SJCRH30 (cell line): ENCODE measurements at regions not wholly inside any gene's neighbourhood (a gene's known extent, or its start where the extent isn't known, plus 50 kb on each side); places are given as distances from the start of the nearest gene placed in this dataset.

Experiments
- DNase-seq, 2 experiments: peaks; one replicate each; pipeline ENCODE4 v3.0.0-alpha.2; 2015 to 2020
- H3K27ac ChIP-seq: fragments of 250-450 bp; sonication (Bioruptor Pico); 2 replicates; pipeline ENCODE4 v1.5.1; 2020; ENCODE audit warnings: mild to moderate bottlenecking, moderate library complexity
- H3K27me3 ChIP-seq: fragments of 250-450 bp; sonication (Bioruptor Pico); 2 replicates; pipeline ENCODE4 v1.5.1; 2020; ENCODE audit warnings: mild to moderate bottlenecking, moderate library complexity
- H3K36me3 ChIP-seq: fragments of 250-450 bp; sonication (Bioruptor Pico); 2 replicates; pipeline ENCODE4 v1.5.1; 2020; ENCODE audit warnings: mild to moderate bottlenecking, moderate library complexity
- H3K4me1 ChIP-seq: fragments of 250-450 bp; sonication (Bioruptor Pico); 2 replicates; pipeline ENCODE4 v1.5.1; 2020; ENCODE audit warnings: mild to moderate bottlenecking, moderate library complexity
- H3K4me3 ChIP-seq: fragments of 250-450 bp; sonication (Bioruptor Pico); 2 replicates; pipeline ENCODE4 v1.5.1; 2020; ENCODE audit warnings: mild to moderate bottlenecking, moderate library complexity
- H3K9me3 ChIP-seq: fragments of 250-450 bp; sonication (Bioruptor Pico); replicated peaks from 2 replicates; pipeline ENCODE4 v1.5.1; 2020; ENCODE audit warnings: mild to moderate bottlenecking, moderate library complexity

DNA sequence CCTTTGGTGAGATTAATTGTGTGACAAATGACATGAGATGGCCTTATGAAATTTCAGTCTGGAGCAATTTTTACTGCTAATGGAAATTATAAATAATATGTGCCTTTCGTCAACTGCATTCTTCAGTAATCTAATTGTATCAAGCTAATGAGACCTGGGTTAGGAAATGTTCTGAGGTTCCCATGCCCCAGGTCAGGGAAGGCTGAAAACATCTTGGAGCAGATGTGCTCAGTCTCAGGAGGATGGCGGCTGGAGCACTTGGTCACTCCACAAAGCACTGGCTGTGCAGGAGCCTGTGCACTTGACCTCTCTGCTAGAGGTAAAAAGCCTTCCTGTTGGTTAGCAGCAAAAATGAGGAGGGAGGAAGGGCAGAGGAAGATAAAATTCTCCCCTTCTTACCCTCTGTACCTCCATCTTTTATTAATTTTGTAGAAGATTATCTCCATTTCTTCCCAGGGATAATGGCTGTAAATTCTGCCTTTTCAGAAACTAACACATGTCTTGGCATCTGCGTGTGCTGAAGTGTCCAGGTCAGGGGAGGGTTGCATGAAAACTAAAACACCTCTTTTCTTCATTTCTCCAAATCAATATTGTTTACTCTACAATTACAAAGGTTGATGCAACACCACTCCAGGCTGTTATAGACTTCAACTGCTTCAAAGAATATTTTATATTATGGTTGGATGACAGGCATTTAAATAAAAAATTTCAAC is 1606.4 kb upstream of the ACVR2A start:
- Histone ChIP-seq H3K36me3 (no peaks in the 10 kb centered on the region), H3K27ac (no peak overlapping the region), H3K9me3 (no peaks in the 10 kb centered on the region), H3K27me3 (no peaks in the 10 kb centered on the region), H3K4me1 (peaks cover 23% of the 10 kb centered on the region), H3K4me3 (no peak overlapping the region)
- no peak for DNase-seq

DNA sequence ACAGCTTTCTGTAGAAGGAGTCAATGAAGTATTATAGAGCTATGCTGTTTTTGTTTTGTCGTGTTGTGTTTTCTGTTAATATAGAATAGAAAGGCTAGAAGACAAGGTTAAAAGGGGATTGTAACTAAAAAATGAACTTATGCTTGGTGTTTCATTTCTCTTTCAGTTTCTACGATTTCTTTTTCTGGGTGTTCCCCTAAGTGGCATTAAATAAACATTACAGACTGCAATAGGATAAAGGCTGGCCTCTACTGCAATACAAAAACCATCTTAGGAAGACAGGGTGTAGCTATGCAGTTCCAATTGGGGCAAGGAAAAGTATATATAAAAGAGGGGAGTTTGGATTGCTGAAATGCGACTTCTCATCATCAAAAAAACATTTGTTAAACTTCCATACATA is 1609.7 kb upstream of the ACVR2A start:
- Histone ChIP-seq H3K9me3 (no peaks in the 10 kb centered on the region), H3K4me3 (no peak overlapping the region), H3K27me3 (no peaks in the 10 kb centered on the region), H3K27ac (no peak overlapping the region), H3K36me3 (no peaks in the 10 kb centered on the region), H3K4me1 (peaks cover 10% of the 10 kb centered on the region)
- no peak for DNase-seq

DNA sequence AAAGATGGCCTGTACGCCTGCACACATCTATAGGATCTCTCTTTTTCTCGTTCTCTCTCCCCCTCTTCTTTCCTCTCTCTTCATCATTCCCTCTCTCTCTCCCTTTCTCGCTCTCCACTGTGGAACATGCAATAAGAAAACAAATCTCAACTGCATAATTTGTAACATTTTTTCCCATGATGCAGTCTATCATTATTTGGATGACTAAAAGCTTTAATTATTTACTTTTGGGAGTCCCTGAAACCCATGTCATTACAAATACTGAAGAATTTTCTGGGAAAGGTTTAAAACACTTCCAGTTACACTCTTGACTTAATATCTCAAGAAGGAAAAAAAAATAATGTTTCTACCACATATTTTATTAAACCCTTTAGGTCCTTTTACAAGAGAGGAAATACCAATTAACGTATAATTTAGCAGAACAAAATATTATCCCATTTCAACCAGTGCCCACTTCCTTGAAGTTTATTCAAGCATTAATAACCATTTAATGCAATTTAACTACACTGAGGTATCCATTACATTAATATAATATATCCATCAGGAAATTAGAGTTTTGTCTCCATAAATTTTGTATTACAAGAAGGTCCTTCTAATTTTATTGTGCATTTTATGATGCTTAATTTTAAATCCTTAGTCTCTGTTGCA is 1615.2 kb upstream of the ACVR2A start:
- H3K4me3 ChIP-seq = no peak overlapping the region
- H3K4me1 ChIP-seq = peaks cover 7% of the 10 kb centered on the region; the same call in 1 of the 2 replicates
- no peaks in the 10 kb centered on the region for H3K36me3 ChIP-seq
- no peaks in the 10 kb centered on the region for H3K9me3 ChIP-seq
- no peak overlapping the region; the same call in 1 of the 2 replicates for H3K27ac ChIP-seq
- H3K27me3 ChIP-seq = no peaks in the 10 kb centered on the region
- no peak for DNase-seq

DNA sequence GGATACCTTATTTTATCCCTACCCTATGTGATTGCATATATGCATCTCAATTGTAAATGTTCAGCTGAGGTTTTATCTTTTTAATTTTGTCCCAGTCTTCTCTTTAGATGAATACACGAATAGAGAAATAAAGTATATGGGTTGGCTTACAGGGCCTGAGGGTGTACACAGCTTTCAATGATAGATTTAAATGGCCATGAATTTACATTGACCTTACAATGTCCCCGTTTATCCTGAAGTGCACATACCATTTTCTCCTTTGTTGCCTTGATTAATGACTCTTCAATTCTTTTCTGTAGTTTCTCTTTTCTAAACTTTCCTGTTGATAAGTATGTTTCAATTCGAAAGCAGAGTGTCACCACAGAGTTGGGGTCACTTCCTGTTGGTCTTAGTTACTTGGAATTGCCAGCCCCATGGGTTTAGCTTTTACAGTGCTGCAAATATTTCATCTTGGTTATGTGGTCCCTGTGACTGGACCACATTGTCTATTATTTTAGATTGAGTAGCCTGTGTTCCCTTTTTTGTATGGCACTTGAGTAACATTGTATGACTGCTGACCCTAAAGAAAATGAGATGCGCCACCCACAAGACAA is 1616.3 kb upstream of the ACVR2A start:
- no peak overlapping the region for H3K27ac ChIP-seq
- DNase-seq = no peak
- H3K4me1 ChIP-seq = peaks cover 7% of the 10 kb centered on the region; the same call in 1 of the 2 replicates
- H3K36me3 ChIP-seq = no peaks in the 10 kb centered on the region
- H3K27me3 ChIP-seq = no peaks in the 10 kb centered on the region
- no peaks in the 10 kb centered on the region for H3K9me3 ChIP-seq
- H3K4me3 ChIP-seq = no peak overlapping the region

DNA sequence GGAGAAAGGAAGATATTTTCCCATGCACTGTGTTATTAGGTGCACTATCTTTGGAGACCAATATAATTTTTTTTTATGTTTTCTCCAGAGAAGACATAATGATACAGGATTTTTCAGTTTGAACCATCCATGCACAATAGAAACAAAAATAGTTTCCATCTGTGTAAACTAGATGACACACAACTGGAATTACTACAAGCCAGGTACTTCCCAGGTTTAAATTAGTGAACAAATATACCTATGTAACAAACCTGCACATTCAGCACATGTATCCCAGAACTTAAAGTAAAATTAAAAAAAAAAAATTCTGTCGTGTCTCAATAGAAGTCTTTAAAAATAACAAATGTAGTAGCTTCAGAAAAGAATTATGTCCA is 1616.8 kb upstream of the ACVR2A start:
- H3K9me3 ChIP-seq = no peaks in the 10 kb centered on the region
- DNase-seq = no peak
- peaks cover 7% of the 10 kb centered on the region; the same call in 1 of the 2 replicates for H3K4me1 ChIP-seq
- H3K27ac ChIP-seq = no peak overlapping the region
- no peak overlapping the region for H3K4me3 ChIP-seq
- no peaks in the 10 kb centered on the region for H3K27me3 ChIP-seq
- no peaks in the 10 kb centered on the region for H3K36me3 ChIP-seq

DNA sequence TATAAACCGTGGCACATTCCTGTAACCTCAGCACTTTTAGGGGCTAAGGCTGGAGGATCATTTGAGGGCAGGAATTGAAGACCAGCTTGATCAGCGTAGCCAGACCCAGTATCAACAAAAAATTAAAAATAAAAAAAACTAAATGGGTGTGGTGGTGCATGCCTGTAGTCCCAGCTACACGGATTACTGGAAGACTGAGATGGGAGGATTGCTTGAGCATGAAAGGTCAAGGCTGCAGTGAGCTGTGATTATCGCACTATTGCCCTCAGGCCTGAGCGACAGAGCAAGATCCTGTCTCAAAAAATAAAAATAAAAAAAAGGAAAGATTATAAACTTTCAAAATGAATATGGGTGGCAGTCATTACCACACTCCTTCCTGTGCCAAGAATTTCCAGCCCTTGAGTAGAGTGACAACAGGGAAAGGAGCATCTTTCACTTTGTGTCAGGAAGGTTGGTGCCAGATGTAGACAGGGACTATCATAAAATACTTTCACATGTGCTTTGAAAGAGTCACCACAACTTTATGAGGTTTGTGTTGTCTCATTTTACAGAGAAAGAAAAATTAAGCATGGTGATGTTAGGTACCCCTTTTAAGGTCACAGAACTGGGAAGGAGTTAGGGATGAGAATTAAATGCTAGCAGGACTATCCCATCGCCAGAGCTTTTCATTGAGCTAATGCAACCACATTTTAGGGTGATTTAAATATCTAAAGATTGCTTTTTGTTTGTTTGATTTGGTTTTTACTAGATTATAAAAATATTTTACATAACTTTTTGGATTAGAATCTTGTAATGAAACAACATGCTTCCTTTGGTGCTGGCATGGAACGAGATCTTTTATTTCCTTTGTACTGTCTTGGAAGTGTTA is 1617.4 kb upstream of the ACVR2A start:
- H3K4me1 ChIP-seq = peaks cover 7% of the 10 kb centered on the region; the same call in 1 of the 2 replicates
- no peaks in the 10 kb centered on the region for H3K9me3 ChIP-seq
- H3K36me3 ChIP-seq = no peaks in the 10 kb centered on the region
- no peaks in the 10 kb centered on the region for H3K27me3 ChIP-seq
- no peak overlapping the region for H3K27ac ChIP-seq
- DNase-seq = no peak
- no peak overlapping the region for H3K4me3 ChIP-seq

DNA sequence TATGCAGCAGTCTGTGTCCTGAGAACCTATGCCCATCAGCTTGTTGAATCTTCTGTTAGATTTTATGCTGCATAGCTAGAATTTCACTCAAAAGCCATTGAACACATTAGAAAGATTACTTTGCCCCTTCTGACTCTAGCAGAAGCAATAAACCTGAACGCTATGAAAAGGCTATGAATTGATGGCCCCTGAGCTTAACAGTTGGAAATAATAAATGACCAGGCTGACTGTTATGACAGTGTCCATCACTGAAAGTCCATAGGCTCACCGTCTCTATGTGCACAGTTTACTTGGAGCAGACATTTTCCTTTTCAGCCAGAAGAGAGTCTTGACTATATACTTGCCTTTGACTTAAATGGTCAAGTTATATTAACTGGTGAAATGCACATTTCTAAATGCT is 1618.8 kb upstream of the ACVR2A start:
- Histone ChIP-seq H3K27ac (no peak overlapping the region), H3K9me3 (no peaks in the 10 kb centered on the region), H3K27me3 (no peaks in the 10 kb centered on the region), H3K4me1 (peaks cover 7% of the 10 kb centered on the region; the same call in 1 of the 2 replicates), H3K4me3 (no peak overlapping the region), H3K36me3 (no peaks in the 10 kb centered on the region)
- no peak for DNase-seq

DNA sequence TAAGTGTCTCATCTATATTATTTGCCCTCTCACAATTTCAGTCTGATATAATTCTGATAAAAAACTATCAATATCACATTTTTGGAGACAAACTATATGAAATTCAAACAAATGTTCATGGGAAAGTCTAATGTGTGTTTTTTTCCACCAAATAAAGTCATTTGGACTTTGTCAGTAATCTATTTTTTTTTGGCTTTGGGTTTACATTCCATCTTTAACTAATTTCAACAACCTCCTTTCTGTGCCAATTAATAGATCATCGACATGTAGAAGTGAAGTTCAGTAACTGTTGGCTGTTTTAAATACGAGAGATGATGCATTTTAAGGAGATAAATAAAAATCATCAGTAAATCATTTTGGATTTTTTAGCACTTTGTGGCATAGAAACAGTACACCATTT is 1623.0 kb upstream of the ACVR2A start:
- Histone ChIP-seq H3K27ac (no peak overlapping the region), H3K4me3 (no peak overlapping the region), H3K36me3 (no peaks in the 10 kb centered on the region), H3K27me3 (no peaks in the 10 kb centered on the region), H3K9me3 (no peaks in the 10 kb centered on the region), H3K4me1 (no peaks in the 10 kb centered on the region)
- DNase-seq = no peak

DNA sequence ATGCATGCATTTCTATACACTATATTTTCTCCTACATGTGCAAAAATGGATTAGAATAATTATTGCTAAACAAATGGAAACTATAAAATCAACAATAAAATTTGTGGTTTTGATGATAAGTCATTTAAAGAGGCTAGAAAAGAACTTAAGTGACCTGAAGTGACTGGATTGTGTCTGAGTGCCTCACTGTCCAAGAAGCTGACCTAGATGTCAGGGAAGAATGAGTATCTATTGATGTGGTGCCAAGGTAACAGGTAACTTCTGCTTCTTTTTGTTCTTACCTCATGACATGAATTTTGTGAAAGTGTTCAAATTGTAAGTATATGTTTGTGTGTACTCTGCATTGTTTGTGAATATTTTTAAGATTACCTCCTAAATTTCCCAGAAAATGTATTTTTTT is 1623.9 kb upstream of the ACVR2A start:
- Histone ChIP-seq H3K4me3 (no peak overlapping the region), H3K27ac (no peak overlapping the region), H3K9me3 (no peaks in the 10 kb centered on the region), H3K27me3 (no peaks in the 10 kb centered on the region), H3K4me1 (no peaks in the 10 kb centered on the region), H3K36me3 (no peaks in the 10 kb centered on the region)
- no peak for DNase-seq

DNA sequence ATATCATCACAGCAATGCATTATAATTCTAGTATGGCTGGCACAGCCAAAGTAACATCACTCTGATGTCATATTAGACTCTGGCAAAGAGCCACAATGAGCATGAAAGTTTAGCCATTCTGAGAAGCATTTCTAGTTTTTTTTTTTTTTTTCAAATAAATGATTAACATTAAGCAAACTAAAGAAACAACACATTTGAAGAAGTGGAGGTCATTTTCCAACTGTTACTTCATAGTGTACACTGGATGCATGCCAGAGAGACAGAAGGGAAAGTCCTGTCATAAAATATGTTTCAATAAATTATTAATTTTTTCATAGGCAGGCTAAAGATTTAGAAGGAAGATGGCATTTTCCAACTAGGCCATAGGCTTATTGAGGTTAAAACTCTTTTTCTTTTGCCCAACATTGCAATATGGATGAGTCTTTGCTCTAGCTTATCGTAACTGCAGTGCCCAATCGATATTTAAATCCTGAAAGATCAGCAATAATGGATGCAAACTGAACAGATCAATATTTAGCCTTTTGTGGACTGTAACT is 1630.4 kb upstream of the ACVR2A start:
- H3K4me1 ChIP-seq = no peaks in the 10 kb centered on the region
- H3K27me3 ChIP-seq = no peaks in the 10 kb centered on the region
- H3K4me3 ChIP-seq = no peak overlapping the region
- H3K9me3 ChIP-seq = no peaks in the 10 kb centered on the region
- no peaks in the 10 kb centered on the region for H3K36me3 ChIP-seq
- DNase-seq = no peak
- H3K27ac ChIP-seq = no peak overlapping the region

DNA sequence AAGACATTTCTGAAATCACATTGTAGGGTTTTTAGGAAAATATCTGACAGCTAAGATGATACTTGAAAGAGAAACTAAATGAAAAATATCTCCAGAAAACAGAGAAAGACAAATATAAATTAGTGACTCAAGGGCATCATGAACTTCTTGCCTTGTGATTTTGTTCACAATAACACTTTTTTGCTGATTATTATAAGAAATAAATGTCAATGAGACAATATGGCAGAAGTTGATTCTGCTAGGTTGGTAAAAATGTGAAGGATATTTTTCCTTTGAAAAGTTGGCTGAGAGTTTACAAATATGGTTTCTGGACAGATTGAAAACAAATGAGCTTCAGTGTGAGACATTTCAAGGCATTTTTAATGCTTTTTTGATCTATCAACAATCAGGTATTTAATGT is 1631.2 kb upstream of the ACVR2A start:
- no peak for DNase-seq
- Histone ChIP-seq H3K9me3 (no peaks in the 10 kb centered on the region), H3K27me3 (no peaks in the 10 kb centered on the region), H3K4me3 (no peak overlapping the region), H3K36me3 (no peaks in the 10 kb centered on the region), H3K27ac (no peak overlapping the region), H3K4me1 (no peaks in the 10 kb centered on the region)

DNA sequence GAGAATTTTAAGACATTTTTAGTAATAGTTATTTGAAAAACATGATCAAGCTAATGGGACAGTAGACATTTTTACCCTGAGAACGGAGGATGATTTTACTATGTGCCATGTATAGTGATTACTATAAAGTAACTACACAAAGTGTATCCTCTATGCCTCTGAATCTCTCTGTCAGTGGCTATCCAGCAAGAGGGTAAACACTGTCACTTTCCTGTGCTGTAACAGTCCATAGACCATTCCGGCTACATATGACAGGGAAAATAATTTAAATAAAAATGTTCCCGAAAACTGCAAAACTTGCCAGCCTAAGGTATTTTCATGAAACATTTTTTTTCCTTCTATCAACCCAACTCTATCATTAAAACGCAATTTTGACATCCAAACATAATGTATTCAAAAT is 1632.2 kb upstream of the ACVR2A start:
- Histone ChIP-seq H3K27ac (no peak overlapping the region), H3K9me3 (no peaks in the 10 kb centered on the region), H3K27me3 (no peaks in the 10 kb centered on the region), H3K4me3 (no peak overlapping the region), H3K4me1 (no peaks in the 10 kb centered on the region), H3K36me3 (no peaks in the 10 kb centered on the region)
- no peak for DNase-seq

DNA sequence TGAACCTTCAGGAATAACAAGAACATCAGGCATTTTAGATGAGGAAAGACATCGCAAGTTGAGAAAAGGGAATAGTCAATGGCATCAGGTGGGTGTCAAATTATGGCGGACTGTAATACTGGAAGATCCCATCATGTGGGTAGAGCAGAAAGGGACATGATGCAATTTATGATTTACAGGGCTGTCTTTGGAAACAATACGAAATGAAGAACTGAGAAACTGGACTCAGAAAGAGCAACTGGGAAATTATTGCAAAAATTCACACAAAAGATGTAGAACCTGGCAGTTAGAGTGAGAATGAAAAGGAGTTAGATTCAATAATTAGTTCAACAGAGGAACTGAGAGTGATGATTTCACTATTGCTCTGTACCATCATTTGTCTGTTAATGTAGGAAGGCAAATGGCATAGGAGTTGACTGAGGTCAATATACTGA is 1635.0 kb upstream of the ACVR2A start:
- DNase-seq = no peak
- no peaks in the 10 kb centered on the region for H3K4me1 ChIP-seq
- no peaks in the 10 kb centered on the region for H3K27me3 ChIP-seq
- no peaks in the 10 kb centered on the region for H3K9me3 ChIP-seq
- no peak overlapping the region for H3K4me3 ChIP-seq
- no peak overlapping the region for H3K27ac ChIP-seq
- H3K36me3 ChIP-seq = no peaks in the 10 kb centered on the region

DNA sequence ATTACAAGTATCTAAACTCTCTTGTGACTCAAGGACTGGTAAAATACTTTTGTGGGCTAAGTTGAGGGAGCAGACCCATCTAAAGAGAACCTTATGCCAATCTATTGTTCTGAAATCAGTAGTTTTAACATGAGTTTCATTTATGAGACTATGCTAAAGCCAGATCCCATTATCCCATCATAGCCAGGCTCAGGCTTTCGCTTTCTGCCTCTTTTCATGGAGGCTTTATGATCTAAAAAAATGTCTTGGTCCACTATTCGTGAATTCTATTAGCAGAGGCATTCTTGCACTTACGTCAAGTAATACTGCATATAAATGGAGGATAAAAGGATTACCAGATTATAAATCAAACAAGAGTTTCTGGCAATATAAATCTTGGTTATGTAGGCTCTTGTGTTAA is 1636.9 kb upstream of the ACVR2A start:
- no peaks in the 10 kb centered on the region for H3K36me3 ChIP-seq
- no peaks in the 10 kb centered on the region for H3K27me3 ChIP-seq
- H3K9me3 ChIP-seq = no peaks in the 10 kb centered on the region

DNA sequence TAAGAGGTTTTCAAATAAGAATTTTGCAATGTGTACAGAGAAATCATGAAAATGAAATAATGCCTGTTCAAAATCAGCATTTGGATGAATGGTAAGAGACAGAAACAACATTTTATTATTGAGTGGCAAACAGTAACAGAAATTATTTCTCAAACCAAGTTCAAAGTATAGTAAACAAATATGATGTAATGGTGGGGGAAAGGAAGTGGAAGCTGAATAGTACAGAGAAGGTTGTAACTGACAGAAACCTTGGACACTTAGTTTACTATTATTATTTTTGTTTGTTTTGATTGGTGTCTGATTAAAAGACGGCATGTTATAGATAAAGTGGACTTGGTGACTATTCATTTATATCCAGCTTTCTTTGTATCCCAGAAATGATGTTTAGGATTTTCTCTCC is 1637.4 kb upstream of the ACVR2A start:
- H3K36me3 ChIP-seq = no peaks in the 10 kb centered on the region
- H3K27me3 ChIP-seq = no peaks in the 10 kb centered on the region
- H3K9me3 ChIP-seq = no peaks in the 10 kb centered on the region
- no peak overlapping the region for H3K27ac ChIP-seq
- H3K4me3 ChIP-seq = no peak overlapping the region
- DNase-seq = no peak
- no peaks in the 10 kb centered on the region for H3K4me1 ChIP-seq

More for the DNA sequence above, 1636.9 kb upstream of the ACVR2A start:
- no peaks in the 10 kb centered on the region for H3K4me1 ChIP-seq
- no peak overlapping the region for H3K4me3 ChIP-seq
- no peak for DNase-seq
- H3K27ac ChIP-seq = no peak overlapping the region
